ENCODE measurements at regions not wholly inside any gene's neighbourhood (a gene's known extent, or its start where the extent isn't known, plus 50 kb on each side); places are given as distances from the start of the nearest gene placed in this dataset.

GRCh38 chr11:128184981-128185380 lies 402.4 kb downstream of the ETS1 start:
- TF ChIP-seq, protein P1, sequence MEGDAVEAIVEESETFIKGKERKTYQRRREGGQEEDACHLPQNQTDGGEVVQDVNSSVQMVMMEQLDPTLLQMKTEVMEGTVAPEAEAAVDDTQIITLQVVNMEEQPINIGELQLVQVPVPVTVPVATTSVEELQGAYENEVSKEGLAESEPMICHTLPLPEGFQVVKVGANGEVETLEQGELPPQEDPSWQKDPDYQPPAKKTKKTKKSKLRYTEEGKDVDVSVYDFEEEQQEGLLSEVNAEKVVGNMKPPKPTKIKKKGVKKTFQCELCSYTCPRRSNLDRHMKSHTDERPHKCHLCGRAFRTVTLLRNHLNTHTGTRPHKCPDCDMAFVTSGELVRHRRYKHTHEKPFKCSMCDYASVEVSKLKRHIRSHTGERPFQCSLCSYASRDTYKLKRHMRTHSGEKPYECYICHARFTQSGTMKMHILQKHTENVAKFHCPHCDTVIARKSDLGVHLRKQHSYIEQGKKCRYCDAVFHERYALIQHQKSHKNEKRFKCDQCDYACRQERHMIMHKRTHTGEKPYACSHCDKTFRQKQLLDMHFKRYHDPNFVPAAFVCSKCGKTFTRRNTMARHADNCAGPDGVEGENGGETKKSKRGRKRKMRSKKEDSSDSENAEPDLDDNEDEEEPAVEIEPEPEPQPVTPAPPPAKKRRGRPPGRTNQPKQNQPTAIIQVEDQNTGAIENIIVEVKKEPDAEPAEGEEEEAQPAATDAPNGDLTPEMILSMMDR (IDR thresholded peaks at IDR 0.05), result no peak
- TF ChIP-seq POLR2A (IDR thresholded peaks at IDR 0.05), result no peak

Data from body of pancreas (tissue), 4 donors.